AG09319 (cell line): ENCODE measurements at regions not wholly inside any gene's neighbourhood (a gene's known extent, or its start where the extent isn't known, plus 50 kb on each side); places are given as distances from the start of the nearest gene placed in this dataset.
"Not testable (repeated sequence)": the region's sequence is repeated elsewhere in the genome, so short reads cannot be mapped to it uniquely, and the experiment has no call there.

Source experiments
- DNase-seq: peaks from one replicate; pipeline ENCODE4 v3.0.0-alpha.2; 2010; ENCODE audit warnings: low read depth; ENCODE audit errors: extremely low read depth
- TF ChIP-seq, protein P1 (sequence below): IDR thresholded peaks from 2 replicates; pipeline ENCODE4 v1.5.1; 2011; ENCODE audit warnings: low read depth, mild to moderate bottlenecking, inconsistent platforms, low read length, moderate library complexity

DNA sequence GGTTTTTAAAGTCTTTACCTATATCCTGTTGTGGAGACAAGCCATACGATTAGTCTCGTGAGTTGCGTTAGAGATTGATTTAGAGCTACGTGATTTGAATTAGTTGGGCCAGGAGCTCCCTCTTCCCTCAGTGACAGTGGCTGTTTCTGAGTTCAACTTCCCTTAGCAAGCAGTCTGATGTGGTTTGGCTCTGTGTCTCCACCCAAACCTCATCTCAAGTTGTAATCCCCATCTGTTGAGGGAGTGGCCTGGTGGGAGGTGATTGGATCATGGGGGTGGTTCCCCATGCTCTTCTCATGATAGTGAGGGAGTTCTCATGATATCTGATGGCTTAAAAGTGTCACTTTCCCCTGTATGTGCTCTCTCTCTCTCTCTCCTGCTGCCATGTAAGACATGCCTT is 192.9 kb upstream of the PTGFR start:
- TF ChIP-seq, protein P1, sequence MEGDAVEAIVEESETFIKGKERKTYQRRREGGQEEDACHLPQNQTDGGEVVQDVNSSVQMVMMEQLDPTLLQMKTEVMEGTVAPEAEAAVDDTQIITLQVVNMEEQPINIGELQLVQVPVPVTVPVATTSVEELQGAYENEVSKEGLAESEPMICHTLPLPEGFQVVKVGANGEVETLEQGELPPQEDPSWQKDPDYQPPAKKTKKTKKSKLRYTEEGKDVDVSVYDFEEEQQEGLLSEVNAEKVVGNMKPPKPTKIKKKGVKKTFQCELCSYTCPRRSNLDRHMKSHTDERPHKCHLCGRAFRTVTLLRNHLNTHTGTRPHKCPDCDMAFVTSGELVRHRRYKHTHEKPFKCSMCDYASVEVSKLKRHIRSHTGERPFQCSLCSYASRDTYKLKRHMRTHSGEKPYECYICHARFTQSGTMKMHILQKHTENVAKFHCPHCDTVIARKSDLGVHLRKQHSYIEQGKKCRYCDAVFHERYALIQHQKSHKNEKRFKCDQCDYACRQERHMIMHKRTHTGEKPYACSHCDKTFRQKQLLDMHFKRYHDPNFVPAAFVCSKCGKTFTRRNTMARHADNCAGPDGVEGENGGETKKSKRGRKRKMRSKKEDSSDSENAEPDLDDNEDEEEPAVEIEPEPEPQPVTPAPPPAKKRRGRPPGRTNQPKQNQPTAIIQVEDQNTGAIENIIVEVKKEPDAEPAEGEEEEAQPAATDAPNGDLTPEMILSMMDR: no peak
- DNase-seq: no peak

- DNase-seq: no peak
- TF ChIP-seq, protein P1: no peak
Observed at GRCh38 chr1:78298349-78298748, 192.4 kb upstream of the PTGFR start.

- DNase-seq: no peak
- TF ChIP-seq, protein P1: no peak
Observed at GRCh38 chr1:78301141-78301540, 189.6 kb upstream of the PTGFR start.

DNA sequence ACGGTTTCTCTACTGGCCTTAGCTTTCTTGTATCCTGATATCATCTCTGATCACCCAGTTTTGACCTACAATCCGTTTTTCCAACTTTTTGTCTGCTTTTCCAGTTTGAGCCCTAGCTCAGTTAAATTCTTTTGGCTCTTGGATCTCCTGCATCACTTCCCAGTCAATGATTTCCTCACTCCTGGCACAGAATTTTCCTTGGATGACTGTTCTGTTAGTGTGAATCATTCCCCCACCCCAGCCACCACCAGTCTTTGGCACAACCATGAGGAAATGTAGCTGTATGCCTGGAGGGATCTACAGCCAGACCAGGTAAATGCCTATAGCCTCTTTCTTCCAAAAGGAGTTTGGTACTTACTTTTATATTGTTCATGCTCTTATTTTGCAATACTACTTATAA is 187.2 kb upstream of the PTGFR start:
- TF ChIP-seq, protein P1: no peak; the same call in 1 of the 2 replicates
- peak; percentile 82 for DNase-seq

DNA sequence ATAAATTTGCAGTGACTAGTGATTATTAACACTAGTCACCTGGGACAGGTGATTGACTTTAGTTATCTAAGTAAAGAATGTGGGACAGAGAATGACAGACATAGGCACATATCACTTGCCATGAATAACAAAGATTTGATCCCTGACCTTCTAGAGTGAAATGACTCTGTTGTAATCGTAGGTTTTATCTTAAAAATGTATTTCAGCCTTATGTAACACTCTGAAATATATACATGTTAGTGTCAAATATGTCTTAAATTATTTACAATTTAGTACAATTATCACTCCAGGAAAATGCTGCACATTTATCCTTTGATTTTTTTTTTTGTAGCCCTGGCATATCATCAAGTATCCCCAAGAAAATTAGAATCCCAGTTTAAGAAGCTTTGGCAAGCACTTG is 186.4 kb upstream of the PTGFR start:
- TF ChIP-seq, protein P1: no peak
- no peak for DNase-seq

DNA sequence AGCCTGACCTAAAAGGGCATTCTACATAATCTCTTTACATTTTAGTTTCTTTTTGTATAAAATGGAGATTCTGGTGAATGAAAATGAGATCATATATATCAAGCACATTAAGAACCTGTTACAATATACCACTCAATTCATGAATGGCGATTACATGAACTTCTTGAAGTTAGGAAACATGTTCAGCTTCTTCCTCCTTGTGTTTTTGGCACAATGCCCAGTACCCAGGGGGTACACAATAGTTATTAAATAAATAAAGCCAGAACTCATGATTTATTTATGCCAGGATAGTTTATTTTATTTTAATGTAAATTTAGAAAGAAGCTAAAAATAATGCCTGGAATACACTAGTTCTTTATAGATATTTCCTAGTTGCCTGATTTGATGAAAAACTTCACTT is 186.0 kb upstream of the PTGFR start:
- DNase-seq: no peak
- TF ChIP-seq, protein P1: no peak

DNA sequence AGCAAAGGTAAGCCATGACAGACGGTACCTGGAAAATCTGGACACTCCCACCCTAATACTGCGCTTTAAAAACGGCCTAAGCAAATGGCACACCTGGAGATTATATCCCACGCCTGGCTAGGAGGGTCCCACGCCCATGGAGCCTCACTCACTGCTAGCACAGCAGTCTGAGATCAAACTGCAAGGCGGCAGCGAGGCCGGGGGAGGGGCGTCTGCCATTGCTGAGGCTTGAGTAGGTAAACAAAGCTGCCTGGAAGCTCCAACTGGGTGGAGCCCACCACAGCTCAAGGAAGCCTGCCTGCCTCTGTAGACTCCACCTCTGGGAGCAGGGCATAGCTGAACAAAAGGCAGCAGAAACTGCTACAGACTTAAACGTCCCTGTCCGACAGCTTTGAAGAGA is 180.5 kb upstream of the PTGFR start:
- not testable (repeated sequence) for DNase-seq

DNA sequence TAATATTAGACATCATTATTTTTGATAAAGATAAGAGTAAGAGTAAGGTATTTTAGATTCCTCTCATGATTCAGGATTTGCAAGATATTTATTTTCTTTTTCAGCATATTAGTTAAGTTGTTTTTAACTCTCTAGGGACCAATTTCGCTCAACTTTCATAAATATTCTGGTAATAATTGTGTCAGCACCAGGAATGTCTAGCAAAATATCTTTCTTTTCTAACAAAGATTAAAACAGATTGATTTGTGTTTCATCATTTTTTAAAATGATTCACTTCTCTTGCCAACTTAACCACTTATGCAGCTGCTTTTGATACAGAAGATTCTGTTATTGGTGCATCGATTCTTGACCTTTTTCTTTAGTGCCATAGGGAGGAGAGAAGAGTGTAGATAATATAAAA is 172.8 kb upstream of the PTGFR start:
- DNase-seq: no peak
- TF ChIP-seq, protein P1: no peak
